ENCODE measurements at regions not wholly inside any gene's neighbourhood (a gene's known extent, or its start where the extent isn't known, plus 50 kb on each side); places are given as distances from the start of the nearest gene placed in this dataset.
"Not testable (repeated sequence)": the region's sequence is repeated elsewhere in the genome, so short reads cannot be mapped to it uniquely, and the experiment has no call there.

- no peak overlapping the region for H3K27ac ChIP-seq
- no peak for TF ChIP-seq CTCF (conservative IDR thresholded peaks at IDR 0.05)
These were observed 79.3 kb upstream of the PPP2R2D start for GRCh38 chr10:131821378-131822012.

- H3K27ac ChIP-seq, result no peak overlapping the region
- TF ChIP-seq CTCF (conservative IDR thresholded peaks at IDR 0.05), result no peak
These were observed 78.7 kb upstream of the PPP2R2D start for GRCh38 chr10:131822013-131822691.

- no peak overlapping the region for H3K27ac ChIP-seq
- no peak for TF ChIP-seq CTCF (conservative IDR thresholded peaks at IDR 0.05)
These were observed 78.0 kb upstream of the PPP2R2D start for GRCh38 chr10:131822692-131823245.

GRCh38 chr10:131823601-131824099 lies 77.2 kb upstream of the PPP2R2D start:
- not testable (repeated sequence) for H3K27ac ChIP-seq

- no peak for TF ChIP-seq CTCF (conservative IDR thresholded peaks at IDR 0.05)
- no peak overlapping the region for H3K27ac ChIP-seq
These were observed 76.2 kb upstream of the PPP2R2D start for GRCh38 chr10:131824371-131825149.

GRCh38 chr10:131825150-131825848 lies 75.5 kb upstream of the PPP2R2D start:
- no peak overlapping the region for H3K27ac ChIP-seq
- TF ChIP-seq CTCF (conservative IDR thresholded peaks at IDR 0.05), result no peak

- no peak overlapping the region for H3K27ac ChIP-seq
- TF ChIP-seq CTCF (conservative IDR thresholded peaks at IDR 0.05), result no peak
These were observed 74.7 kb upstream of the PPP2R2D start for GRCh38 chr10:131825960-131826650.

Measured in VCaP (cell line).